ENCODE measurements at regions not wholly inside any gene's neighbourhood (a gene's known extent, or its start where the extent isn't known, plus 50 kb on each side); places are given as distances from the start of the nearest gene placed in this dataset.

DNA sequence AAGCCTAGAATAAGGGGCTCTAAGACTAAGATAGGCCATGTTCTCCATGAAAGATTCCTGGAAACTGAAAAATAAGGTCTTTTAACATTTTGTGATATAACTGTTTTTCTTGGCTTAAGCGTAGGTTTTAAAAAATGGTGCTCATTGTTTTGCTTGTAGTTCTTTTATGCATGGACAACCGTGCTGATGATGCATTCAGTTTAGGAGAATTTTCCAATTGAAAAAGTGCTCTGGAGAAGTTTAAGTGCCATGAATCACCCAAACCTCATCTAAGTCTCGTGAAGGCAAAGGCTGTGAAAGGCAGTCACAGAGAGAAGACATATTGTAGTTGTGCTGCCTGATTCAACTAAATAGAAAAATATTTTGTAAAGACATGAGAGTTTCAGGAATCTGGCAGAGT lies 111.8 kb upstream of the GAREM1 start:
- no peak overlapping the region for H2AFZ ChIP-seq (ENCODE audit: low read depth, low read length)
- no peak for TF ChIP-seq SMC3 (conservative IDR thresholded peaks at IDR 0.05; ENCODE audit: poor library complexity)
- TF ChIP-seq, protein P1, sequence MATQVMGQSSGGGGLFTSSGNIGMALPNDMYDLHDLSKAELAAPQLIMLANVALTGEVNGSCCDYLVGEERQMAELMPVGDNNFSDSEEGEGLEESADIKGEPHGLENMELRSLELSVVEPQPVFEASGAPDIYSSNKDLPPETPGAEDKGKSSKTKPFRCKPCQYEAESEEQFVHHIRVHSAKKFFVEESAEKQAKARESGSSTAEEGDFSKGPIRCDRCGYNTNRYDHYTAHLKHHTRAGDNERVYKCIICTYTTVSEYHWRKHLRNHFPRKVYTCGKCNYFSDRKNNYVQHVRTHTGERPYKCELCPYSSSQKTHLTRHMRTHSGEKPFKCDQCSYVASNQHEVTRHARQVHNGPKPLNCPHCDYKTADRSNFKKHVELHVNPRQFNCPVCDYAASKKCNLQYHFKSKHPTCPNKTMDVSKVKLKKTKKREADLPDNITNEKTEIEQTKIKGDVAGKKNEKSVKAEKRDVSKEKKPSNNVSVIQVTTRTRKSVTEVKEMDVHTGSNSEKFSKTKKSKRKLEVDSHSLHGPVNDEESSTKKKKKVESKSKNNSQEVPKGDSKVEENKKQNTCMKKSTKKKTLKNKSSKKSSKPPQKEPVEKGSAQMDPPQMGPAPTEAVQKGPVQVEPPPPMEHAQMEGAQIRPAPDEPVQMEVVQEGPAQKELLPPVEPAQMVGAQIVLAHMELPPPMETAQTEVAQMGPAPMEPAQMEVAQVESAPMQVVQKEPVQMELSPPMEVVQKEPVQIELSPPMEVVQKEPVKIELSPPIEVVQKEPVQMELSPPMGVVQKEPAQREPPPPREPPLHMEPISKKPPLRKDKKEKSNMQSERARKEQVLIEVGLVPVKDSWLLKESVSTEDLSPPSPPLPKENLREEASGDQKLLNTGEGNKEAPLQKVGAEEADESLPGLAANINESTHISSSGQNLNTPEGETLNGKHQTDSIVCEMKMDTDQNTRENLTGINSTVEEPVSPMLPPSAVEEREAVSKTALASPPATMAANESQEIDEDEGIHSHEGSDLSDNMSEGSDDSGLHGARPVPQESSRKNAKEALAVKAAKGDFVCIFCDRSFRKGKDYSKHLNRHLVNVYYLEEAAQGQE (IDR thresholded peaks at IDR 0.05; ENCODE audit: borderline replicate concordance): no peak
- TF ChIP-seq, protein P2, sequence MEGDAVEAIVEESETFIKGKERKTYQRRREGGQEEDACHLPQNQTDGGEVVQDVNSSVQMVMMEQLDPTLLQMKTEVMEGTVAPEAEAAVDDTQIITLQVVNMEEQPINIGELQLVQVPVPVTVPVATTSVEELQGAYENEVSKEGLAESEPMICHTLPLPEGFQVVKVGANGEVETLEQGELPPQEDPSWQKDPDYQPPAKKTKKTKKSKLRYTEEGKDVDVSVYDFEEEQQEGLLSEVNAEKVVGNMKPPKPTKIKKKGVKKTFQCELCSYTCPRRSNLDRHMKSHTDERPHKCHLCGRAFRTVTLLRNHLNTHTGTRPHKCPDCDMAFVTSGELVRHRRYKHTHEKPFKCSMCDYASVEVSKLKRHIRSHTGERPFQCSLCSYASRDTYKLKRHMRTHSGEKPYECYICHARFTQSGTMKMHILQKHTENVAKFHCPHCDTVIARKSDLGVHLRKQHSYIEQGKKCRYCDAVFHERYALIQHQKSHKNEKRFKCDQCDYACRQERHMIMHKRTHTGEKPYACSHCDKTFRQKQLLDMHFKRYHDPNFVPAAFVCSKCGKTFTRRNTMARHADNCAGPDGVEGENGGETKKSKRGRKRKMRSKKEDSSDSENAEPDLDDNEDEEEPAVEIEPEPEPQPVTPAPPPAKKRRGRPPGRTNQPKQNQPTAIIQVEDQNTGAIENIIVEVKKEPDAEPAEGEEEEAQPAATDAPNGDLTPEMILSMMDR (IDR thresholded peaks at IDR 0.05; ENCODE audit: poor library complexity, severe bottlenecking): no peak
- TF ChIP-seq RAD21 (conservative IDR thresholded peaks at IDR 0.05): no peak
- TF ChIP-seq POLR2AphosphoS5 (IDR thresholded peaks at IDR 0.05): no peak
- TF ChIP-seq MXI1 (conservative IDR thresholded peaks at IDR 0.05; ENCODE audit: poor library complexity, severe bottlenecking): no peak
- TF ChIP-seq TAF1 (IDR thresholded peaks at IDR 0.05; ENCODE audit: low read depth): no peak
- no peak for TF ChIP-seq EP300 (conservative IDR thresholded peaks at IDR 0.05; ENCODE audit: poor library complexity, severe bottlenecking)
- no peak for TF ChIP-seq EZH2 (IDR thresholded peaks at IDR 0.05; ENCODE audit: borderline replicate concordance, insufficient read depth, low read length, poor library complexity, severe bottlenecking)
- no peaks in the 10 kb centered on the region for H3K27me3 ChIP-seq (ENCODE audit: insufficient read depth, low read depth, low read length)
- H3K27ac ChIP-seq (ENCODE audit: low read length): no peak overlapping the region
- H3K9ac ChIP-seq (ENCODE audit: low read length): no peak overlapping the region
- no peak overlapping the region for H3K4me2 ChIP-seq (ENCODE audit: low read length)
- no peaks in the 10 kb centered on the region for H3K79me2 ChIP-seq (replicated peaks; ENCODE audit: insufficient read depth, low read length)
- no peak overlapping the region for H3K4me3 ChIP-seq (ENCODE audit: low read length)
- H3K36me3 ChIP-seq (ENCODE audit: insufficient read depth, low read length): no peaks in the 10 kb centered on the region
- H4K20me1 ChIP-seq (ENCODE audit: insufficient read depth): no peaks in the 10 kb centered on the region
- H3K9me2 ChIP-seq (ENCODE audit: insufficient read depth, low read length): no peaks in the 10 kb centered on the region
- no peaks in the 10 kb centered on the region for H3K9me3 ChIP-seq (ENCODE audit: low read length)
- H3F3A ChIP-seq (ENCODE audit: insufficient read depth, low read length, poor library complexity, severe bottlenecking): no peaks in the 10 kb centered on the region

DNA sequence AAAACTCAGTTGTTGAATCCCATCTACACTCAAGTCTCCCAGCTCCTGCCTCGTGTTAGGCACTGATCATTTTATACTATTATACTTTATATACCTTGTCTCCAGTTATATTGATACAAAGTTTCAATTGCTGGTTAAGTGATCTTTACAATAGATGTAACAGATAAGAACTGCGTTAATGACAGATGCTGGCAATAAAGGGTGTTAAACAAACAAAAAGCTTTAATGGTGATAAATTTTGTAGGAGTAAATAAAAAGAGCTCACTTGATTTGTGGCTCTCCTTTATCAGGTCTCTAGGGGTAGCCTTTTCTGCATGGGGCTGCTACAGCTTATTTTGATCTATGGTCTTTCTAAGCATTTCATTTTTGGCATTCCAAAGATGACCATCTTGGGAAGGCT lies 106.9 kb upstream of the GAREM1 start:
- H3K36me3 ChIP-seq (ENCODE audit: insufficient read depth, low read length): no peaks in the 10 kb centered on the region
- H3K9me3 ChIP-seq (ENCODE audit: low read length): no peaks in the 10 kb centered on the region
- TF ChIP-seq RAD21 (conservative IDR thresholded peaks at IDR 0.05) (no peak), MXI1 (conservative IDR thresholded peaks at IDR 0.05; ENCODE audit: poor library complexity, severe bottlenecking) (no peak), TAF1 (IDR thresholded peaks at IDR 0.05; ENCODE audit: low read depth) (no peak), POLR2AphosphoS5 (IDR thresholded peaks at IDR 0.05) (no peak), EZH2 (IDR thresholded peaks at IDR 0.05; ENCODE audit: borderline replicate concordance, insufficient read depth, low read length, poor library complexity, severe bottlenecking) (no peak), EP300 (conservative IDR thresholded peaks at IDR 0.05; ENCODE audit: poor library complexity, severe bottlenecking) (no peak), SMC3 (conservative IDR thresholded peaks at IDR 0.05; ENCODE audit: poor library complexity) (no peak)
- TF ChIP-seq, protein P2 (IDR thresholded peaks at IDR 0.05; ENCODE audit: poor library complexity, severe bottlenecking): no peak
- TF ChIP-seq, protein P1 (IDR thresholded peaks at IDR 0.05; ENCODE audit: borderline replicate concordance): no peak
- H4K20me1 ChIP-seq (ENCODE audit: insufficient read depth): no peaks in the 10 kb centered on the region
- no peak overlapping the region for H3K27ac ChIP-seq (ENCODE audit: low read length)
- H3K4me3 ChIP-seq (ENCODE audit: low read length): no peak overlapping the region
- no peaks in the 10 kb centered on the region for H3F3A ChIP-seq (ENCODE audit: insufficient read depth, low read length, poor library complexity, severe bottlenecking)
- H2AFZ ChIP-seq (ENCODE audit: low read depth, low read length): no peak overlapping the region
- H3K27me3 ChIP-seq (ENCODE audit: insufficient read depth, low read depth, low read length): no peaks in the 10 kb centered on the region
- no peak overlapping the region for H3K4me2 ChIP-seq (ENCODE audit: low read length)
- no peaks in the 10 kb centered on the region for H3K79me2 ChIP-seq (replicated peaks; ENCODE audit: insufficient read depth, low read length)
- no peak overlapping the region for H3K9ac ChIP-seq (ENCODE audit: low read length)
- H3K9me2 ChIP-seq (ENCODE audit: insufficient read depth, low read length): no peaks in the 10 kb centered on the region

All from neural cell (in vitro differentiated cells).